Glutamatergic neuron (in vitro differentiated cells): ENCODE measurements at regions not wholly inside any gene's neighbourhood (a gene's known extent, or its start where the extent isn't known, plus 50 kb on each side); places are given as distances from the start of the nearest gene placed in this dataset.

Experiments
- DNase-seq: peaks from one replicate; pipeline ENCODE4 v3.0.0; 2022
- H3K27ac Mint-ChIP-seq: one replicate; pipeline ENCODE4 v1.8.0; 2020; ENCODE audit warnings: mild to moderate bottlenecking, mixed read lengths, inconsistent platforms; ENCODE audit not compliant: unreplicated experiment
- H3K27me3 Mint-ChIP-seq: one replicate; pipeline ENCODE4 v1.8.0; 2020; ENCODE audit warnings: mild to moderate bottlenecking, moderate library complexity, mixed read lengths, inconsistent platforms; ENCODE audit not compliant: unreplicated experiment
- H3K36me3 Mint-ChIP-seq: one replicate; pipeline ENCODE4 v1.8.0; 2020; ENCODE audit warnings: mild to moderate bottlenecking, mixed read lengths, inconsistent platforms; ENCODE audit not compliant: unreplicated experiment
- H3K4me1 Mint-ChIP-seq: one replicate; pipeline ENCODE4 v1.8.0; 2020; ENCODE audit warnings: mild to moderate bottlenecking, low read depth, mixed read lengths, inconsistent platforms; ENCODE audit not compliant: unreplicated experiment
- H3K4me3 Mint-ChIP-seq: one replicate; pipeline ENCODE4 v1.8.0; 2020; ENCODE audit warnings: mild to moderate bottlenecking, mixed read lengths, inconsistent platforms; ENCODE audit not compliant: unreplicated experiment
- H3K9me3 Mint-ChIP-seq: one replicate; pipeline ENCODE4 v1.8.0; 2020; ENCODE audit warnings: mild to moderate bottlenecking, moderate library complexity, mixed read lengths, inconsistent platforms; ENCODE audit not compliant: unreplicated experiment
- CTCF ChIP-seq: fragments of 200-600 bp; sonication (generic); IDR thresholded peaks from one replicate; pipeline ENCODE4 v1.5.0; 2021; ENCODE audit not compliant: partially characterized antibody, unreplicated experiment

DNA sequence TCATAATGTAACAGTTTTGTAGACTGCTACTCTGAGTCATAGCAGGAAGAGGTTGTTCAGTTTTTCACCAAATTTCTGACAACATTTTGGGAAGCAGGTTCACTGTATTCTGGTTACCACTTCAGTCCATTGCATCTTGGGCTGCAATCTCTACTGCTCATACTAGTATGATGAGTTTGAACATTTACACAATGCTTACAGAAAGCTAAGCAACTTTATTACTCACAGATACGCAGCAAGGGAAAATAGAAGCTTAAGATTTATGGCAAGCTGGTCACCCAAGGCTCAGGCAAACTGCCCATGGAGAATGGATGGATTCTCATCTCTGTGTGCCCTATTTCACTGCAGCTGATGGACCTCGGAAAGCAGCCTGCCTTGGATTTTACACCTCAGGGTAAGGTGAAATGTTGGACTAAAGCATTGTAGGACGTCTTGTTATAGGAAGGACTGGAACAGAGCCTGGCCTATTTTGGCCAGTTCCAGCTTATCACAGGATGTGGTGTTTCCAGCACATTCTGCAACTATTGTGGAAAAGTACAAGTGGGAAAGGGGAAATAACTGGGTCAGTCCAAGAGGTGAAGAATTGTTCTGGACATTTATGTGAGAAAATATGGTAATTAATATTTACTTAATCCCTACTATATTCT, 887.1 kb upstream of the AGA start:
- no peak overlapping the region for H3K27ac Mint-ChIP-seq
- H3K4me1 Mint-ChIP-seq: no peaks in the 10 kb centered on the region
- TF ChIP-seq CTCF: no peak
- no peaks in the 10 kb centered on the region for H3K36me3 Mint-ChIP-seq
- H3K4me3 Mint-ChIP-seq: no peak overlapping the region
- H3K9me3 Mint-ChIP-seq: no peaks in the 10 kb centered on the region
- DNase-seq: no peak
- no peaks in the 10 kb centered on the region for H3K27me3 Mint-ChIP-seq

- no peaks in the 10 kb centered on the region for H3K36me3 Mint-ChIP-seq
- H3K4me3 Mint-ChIP-seq: no peak overlapping the region
- no peaks in the 10 kb centered on the region for H3K4me1 Mint-ChIP-seq
- H3K27me3 Mint-ChIP-seq: no peaks in the 10 kb centered on the region
- no peak for TF ChIP-seq CTCF
- DNase-seq: no peak
- H3K27ac Mint-ChIP-seq: no peak overlapping the region
- no peaks in the 10 kb centered on the region for H3K9me3 Mint-ChIP-seq
Measured at GRCh38 chr4:178333355-178333754, 891.1 kb upstream of the AGA start.

- Mint-ChIP-seq H3K4me3 (no peak overlapping the region), H3K9me3 (no peaks in the 10 kb centered on the region), H3K27me3 (no peaks in the 10 kb centered on the region), H3K4me1 (no peaks in the 10 kb centered on the region), H3K27ac (no peak overlapping the region), H3K36me3 (no peaks in the 10 kb centered on the region)
- TF ChIP-seq CTCF: no peak
- DNase-seq: no peak
Measured at GRCh38 chr4:178339769-178340168, 897.5 kb upstream of the AGA start.

DNA sequence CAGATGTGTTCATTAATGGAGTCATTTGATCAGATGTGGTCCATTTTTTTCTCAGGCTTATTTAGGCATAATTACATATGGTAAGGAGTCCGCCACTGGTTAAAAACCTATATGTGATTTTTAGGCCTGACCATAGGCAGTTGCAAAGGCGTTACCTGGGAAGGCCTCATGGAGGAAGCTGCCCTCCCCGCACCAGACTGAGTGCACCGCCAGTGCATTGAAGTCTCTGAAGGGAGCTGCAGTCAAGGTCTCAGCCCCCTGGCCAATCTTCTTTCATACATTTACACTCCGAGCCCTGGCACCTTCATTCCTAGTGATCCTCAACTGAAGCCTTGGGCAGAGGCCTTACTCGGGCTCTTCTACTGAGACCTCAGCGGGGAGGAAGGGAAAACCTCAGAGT, 898.2 kb upstream of the AGA start:
- no peaks in the 10 kb centered on the region for H3K36me3 Mint-ChIP-seq
- no peak for TF ChIP-seq CTCF
- H3K27ac Mint-ChIP-seq: no peak overlapping the region
- DNase-seq: no peak
- H3K4me3 Mint-ChIP-seq: no peak overlapping the region
- H3K4me1 Mint-ChIP-seq: no peaks in the 10 kb centered on the region
- H3K9me3 Mint-ChIP-seq: no peaks in the 10 kb centered on the region
- no peaks in the 10 kb centered on the region for H3K27me3 Mint-ChIP-seq

GRCh38 chr4:178344096-178344495, 901.9 kb upstream of the AGA start:
- Mint-ChIP-seq H3K36me3 (no peaks in the 10 kb centered on the region), H3K27ac (no peak overlapping the region), H3K4me3 (no peak overlapping the region), H3K27me3 (no peaks in the 10 kb centered on the region), H3K4me1 (no peaks in the 10 kb centered on the region), H3K9me3 (no peaks in the 10 kb centered on the region)
- DNase-seq: no peak
- TF ChIP-seq CTCF: no peak
